Body of pancreas (tissue), 4 donors: ENCODE measurements at regions not wholly inside any gene's neighbourhood (a gene's known extent, or its start where the extent isn't known, plus 50 kb on each side); places are given as distances from the start of the nearest gene placed in this dataset.

Experiments used
- CTCF ChIP-seq, 7 experiments: fragments of 450-650 bp in 4 of 7; fragments of 200-600 bp in 3 of 7; sonication (generic) in 3 of 7; IDR thresholded peaks; one replicate each; pipeline ENCODE4 v1.5.1; 2016 to 2019; ENCODE audit warnings: antibody characterized with exemption in 7 of 7
- POLR2A ChIP-seq, 3 donors: fragments of 450-650 bp; IDR thresholded peaks; one replicate each; pipeline ENCODE4 v1.6.1; 2016; ENCODE audit warnings: antibody characterized with exemption in 3 of 3, mild to moderate bottlenecking in 2 of 3

GRCh38 chr9:28423255-28423654 is 850.0 kb upstream of the C9orf72 start:
- no peak for TF ChIP-seq CTCF (IDR thresholded peaks at IDR 0.05)
- no peak for TF ChIP-seq POLR2A (IDR thresholded peaks at IDR 0.05)
